Esophagus squamous epithelium (tissue), 4 donors: ENCODE measurements at regions not wholly inside any gene's neighbourhood (a gene's known extent, or its start where the extent isn't known, plus 50 kb on each side); places are given as distances from the start of the nearest gene placed in this dataset.

Source experiments
- CTCF ChIP-seq, 6 experiments: fragments of 450-650 bp in 4 of 6; fragments of 200-600 bp in 2 of 6; sonication (generic) in 2 of 6; IDR thresholded peaks; one replicate each; pipeline ENCODE4 v1.5.1; 2016 to 2019; ENCODE audit warnings: antibody characterized with exemption in 6 of 6, mild to moderate bottlenecking in 4 of 6, moderate library complexity in 4 of 6
- POLR2A ChIP-seq, 4 donors: fragments of 450-650 bp; IDR thresholded peaks; one replicate each; pipeline ENCODE4 v1.6.1; 2017; ENCODE audit warnings: antibody characterized with exemption in 4 of 4, mild to moderate bottlenecking in 4 of 4, moderate library complexity in 3 of 4

GRCh38 chr15:58308742-58309355 is 122.9 kb upstream of the LIPC start:
- TF ChIP-seq POLR2A (IDR thresholded peaks at IDR 0.05) (no peak), CTCF (IDR thresholded peaks at IDR 0.05) (no peak)
